Neural progenitor cell (in vitro differentiated cells): ENCODE measurements at regions not wholly inside any gene's neighbourhood (a gene's known extent, or its start where the extent isn't known, plus 50 kb on each side); places are given as distances from the start of the nearest gene placed in this dataset.

ENCODE experiments used
- EZH2 ChIP-seq: fragments of 200-600 bp; sonication (generic); IDR thresholded peaks from 2 replicates; pipeline ENCODE4 v1.6.1; 2017; ENCODE audit warnings: antibody characterized with exemption, mild to moderate bottlenecking, moderate library complexity
- TF ChIP-seq, protein P1 (sequence below): fragments of 200-600 bp; sonication (generic); IDR thresholded peaks from 2 replicates; pipeline ENCODE4 v1.5.1; 2017; ENCODE audit warnings: antibody characterized with exemption, mild to moderate bottlenecking

- TF ChIP-seq, protein P1, sequence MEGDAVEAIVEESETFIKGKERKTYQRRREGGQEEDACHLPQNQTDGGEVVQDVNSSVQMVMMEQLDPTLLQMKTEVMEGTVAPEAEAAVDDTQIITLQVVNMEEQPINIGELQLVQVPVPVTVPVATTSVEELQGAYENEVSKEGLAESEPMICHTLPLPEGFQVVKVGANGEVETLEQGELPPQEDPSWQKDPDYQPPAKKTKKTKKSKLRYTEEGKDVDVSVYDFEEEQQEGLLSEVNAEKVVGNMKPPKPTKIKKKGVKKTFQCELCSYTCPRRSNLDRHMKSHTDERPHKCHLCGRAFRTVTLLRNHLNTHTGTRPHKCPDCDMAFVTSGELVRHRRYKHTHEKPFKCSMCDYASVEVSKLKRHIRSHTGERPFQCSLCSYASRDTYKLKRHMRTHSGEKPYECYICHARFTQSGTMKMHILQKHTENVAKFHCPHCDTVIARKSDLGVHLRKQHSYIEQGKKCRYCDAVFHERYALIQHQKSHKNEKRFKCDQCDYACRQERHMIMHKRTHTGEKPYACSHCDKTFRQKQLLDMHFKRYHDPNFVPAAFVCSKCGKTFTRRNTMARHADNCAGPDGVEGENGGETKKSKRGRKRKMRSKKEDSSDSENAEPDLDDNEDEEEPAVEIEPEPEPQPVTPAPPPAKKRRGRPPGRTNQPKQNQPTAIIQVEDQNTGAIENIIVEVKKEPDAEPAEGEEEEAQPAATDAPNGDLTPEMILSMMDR = no peak
- TF ChIP-seq EZH2 = no peak
Measured at GRCh38 chr18:73952296-73952946, 195.2 kb downstream of the FBXO15 start.
